Loucy (cell line): ENCODE measurements at regions not wholly inside any gene's neighbourhood (a gene's known extent, or its start where the extent isn't known, plus 50 kb on each side); places are given as distances from the start of the nearest gene placed in this dataset.
A peak's percentile ranks its signal among the peaks of the same experiment; 100 is the strongest.

ENCODE experiments used
- CTCF ChIP-seq: fragments of 200-600 bp; sonication (generic); conservative IDR thresholded peaks from 2 replicates; pipeline ENCODE4 v1.5.1; 2014; ENCODE audit warnings: mild to moderate bottlenecking, antibody characterized with exemption, low read length
- EZH2phosphoT487 ChIP-seq: fragments of 200-600 bp; IDR thresholded peaks from 2 replicates; pipeline ENCODE4 v1.6.1; 2018; ENCODE audit warnings: antibody characterized with exemption, mild to moderate bottlenecking, moderate library complexity, borderline replicate concordance

- TF ChIP-seq CTCF (peak; percentile 66), EZH2phosphoT487 (no peak)
These were observed 190.6 kb downstream of the MAT2B start for GRCh38 chr5:163695830-163696578.
